NT2/D1 (cell line): ENCODE measurements at regions not wholly inside any gene's neighbourhood (a gene's known extent, or its start where the extent isn't known, plus 50 kb on each side); places are given as distances from the start of the nearest gene placed in this dataset.

Experiments used
- SUZ12 ChIP-seq: IDR thresholded peaks from 2 replicates; pipeline ENCODE4 v1.6.1; 2011; ENCODE audit not compliant: insufficient read length, insufficient read depth; ENCODE audit errors: extremely low read depth
- YY1 ChIP-seq: IDR thresholded peaks from 2 replicates; pipeline ENCODE4 v1.6.1; 2011; ENCODE audit not compliant: insufficient read length, insufficient read depth
- ZNF274 ChIP-seq: IDR thresholded peaks from 2 replicates; pipeline ENCODE4 v1.6.1; 2011; ENCODE audit warnings: mild to moderate bottlenecking, low read depth, low read length

GRCh38 chr15:47405365-47406162, 311.7 kb upstream of the SEMA6D start:
- no peak for TF ChIP-seq SUZ12
- no peak for TF ChIP-seq ZNF274
- TF ChIP-seq YY1, result no peak
